ENCODE measurements at regions not wholly inside any gene's neighbourhood (a gene's known extent, or its start where the extent isn't known, plus 50 kb on each side); places are given as distances from the start of the nearest gene placed in this dataset.

- intact Hi-C loops (cut with DNase I), result no loop called here
- no peak overlapping the region for H3K4me3 ChIP-seq
- H3K9me3 ChIP-seq, result no peaks in the 10 kb centered on the region
- no peak for DNase-seq (ENCODE audit: low spot score in 2 of 2)
- H3K4me1 ChIP-seq, result no peaks in the 10 kb centered on the region
- H3K27me3 ChIP-seq, result no peaks in the 10 kb centered on the region
- TF ChIP-seq, protein P1, sequence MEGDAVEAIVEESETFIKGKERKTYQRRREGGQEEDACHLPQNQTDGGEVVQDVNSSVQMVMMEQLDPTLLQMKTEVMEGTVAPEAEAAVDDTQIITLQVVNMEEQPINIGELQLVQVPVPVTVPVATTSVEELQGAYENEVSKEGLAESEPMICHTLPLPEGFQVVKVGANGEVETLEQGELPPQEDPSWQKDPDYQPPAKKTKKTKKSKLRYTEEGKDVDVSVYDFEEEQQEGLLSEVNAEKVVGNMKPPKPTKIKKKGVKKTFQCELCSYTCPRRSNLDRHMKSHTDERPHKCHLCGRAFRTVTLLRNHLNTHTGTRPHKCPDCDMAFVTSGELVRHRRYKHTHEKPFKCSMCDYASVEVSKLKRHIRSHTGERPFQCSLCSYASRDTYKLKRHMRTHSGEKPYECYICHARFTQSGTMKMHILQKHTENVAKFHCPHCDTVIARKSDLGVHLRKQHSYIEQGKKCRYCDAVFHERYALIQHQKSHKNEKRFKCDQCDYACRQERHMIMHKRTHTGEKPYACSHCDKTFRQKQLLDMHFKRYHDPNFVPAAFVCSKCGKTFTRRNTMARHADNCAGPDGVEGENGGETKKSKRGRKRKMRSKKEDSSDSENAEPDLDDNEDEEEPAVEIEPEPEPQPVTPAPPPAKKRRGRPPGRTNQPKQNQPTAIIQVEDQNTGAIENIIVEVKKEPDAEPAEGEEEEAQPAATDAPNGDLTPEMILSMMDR (IDR thresholded peaks at IDR 0.05), result no peak
- no peak overlapping the region for H3K27ac ChIP-seq
- no peaks in the 10 kb centered on the region for H3K36me3 ChIP-seq
Measured at GRCh38 chr5:145222622-145223021, 612.5 kb downstream of the PRELID2 start.

DNA sequence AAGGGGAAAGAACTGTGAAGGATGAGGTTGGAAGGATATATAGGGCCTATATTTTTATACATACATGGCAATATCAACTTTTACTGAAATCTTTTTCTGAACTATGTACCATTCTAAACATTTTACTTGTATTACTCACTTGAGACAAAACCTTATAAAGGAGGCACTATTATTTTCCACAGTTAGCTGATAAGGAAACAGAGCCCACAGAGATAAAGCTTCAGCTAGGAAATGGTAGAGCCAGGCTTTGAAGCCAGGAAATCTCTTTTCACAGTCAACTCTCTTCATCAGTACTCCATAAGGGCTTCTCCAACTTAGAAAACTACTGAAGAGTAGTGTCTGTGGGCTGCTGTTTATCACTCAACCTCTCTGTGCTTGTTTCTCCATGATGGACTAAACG, 613.7 kb downstream of the PRELID2 start:
- Histone ChIP-seq H3K36me3 (no peaks in the 10 kb centered on the region), H3K27ac (no peak overlapping the region), H3K9me3 (no peaks in the 10 kb centered on the region), H3K4me3 (no peak overlapping the region), H3K4me1 (no peaks in the 10 kb centered on the region), H3K27me3 (no peaks in the 10 kb centered on the region)
- DNase-seq (ENCODE audit: low spot score in 2 of 2), result no peak
- TF ChIP-seq, protein P1 (IDR thresholded peaks at IDR 0.05), result no peak
- intact Hi-C loops (cut with DNase I), result no loop called here

- no peaks in the 10 kb centered on the region for H3K4me1 ChIP-seq
- TF ChIP-seq, protein P1 (IDR thresholded peaks at IDR 0.05), result no peak
- no peaks in the 10 kb centered on the region for H3K27me3 ChIP-seq
- intact Hi-C loops (cut with DNase I), result no loop called here
- no peak for DNase-seq (ENCODE audit: low spot score in 2 of 2)
- no peaks in the 10 kb centered on the region for H3K36me3 ChIP-seq
- H3K9me3 ChIP-seq, result no peaks in the 10 kb centered on the region
- no peak overlapping the region for H3K27ac ChIP-seq
- no peak overlapping the region for H3K4me3 ChIP-seq
Measured at GRCh38 chr5:145220481-145220880, 614.7 kb downstream of the PRELID2 start.

GRCh38 chr5:145218982-145219381, 616.2 kb downstream of the PRELID2 start:
- Histone ChIP-seq H3K4me3 (no peak overlapping the region), H3K9me3 (no peaks in the 10 kb centered on the region), H3K4me1 (no peaks in the 10 kb centered on the region), H3K27ac (no peak overlapping the region), H3K27me3 (no peaks in the 10 kb centered on the region), H3K36me3 (no peaks in the 10 kb centered on the region)
- no peak for DNase-seq (ENCODE audit: low spot score in 2 of 2)
- TF ChIP-seq, protein P1 (IDR thresholded peaks at IDR 0.05), result no peak
- intact Hi-C loops (cut with DNase I), result no loop called here

GRCh38 chr5:145218019-145218418, 617.1 kb downstream of the PRELID2 start:
- H3K4me1 ChIP-seq, result no peaks in the 10 kb centered on the region
- intact Hi-C loops (cut with DNase I), result no loop called here
- no peaks in the 10 kb centered on the region for H3K36me3 ChIP-seq
- no peak overlapping the region for H3K27ac ChIP-seq
- no peak for DNase-seq (ENCODE audit: low spot score in 2 of 2)
- H3K4me3 ChIP-seq, result no peak overlapping the region
- TF ChIP-seq, protein P1 (IDR thresholded peaks at IDR 0.05), result no peak
- H3K9me3 ChIP-seq, result peaks cover 0 to 2% of the 10 kb centered on the region in 2 donors
- H3K27me3 ChIP-seq, result no peaks in the 10 kb centered on the region

GRCh38 chr5:145210020-145210419, 625.1 kb downstream of the PRELID2 start:
- H3K9me3 ChIP-seq, result peaks cover 0 to 5% of the 10 kb centered on the region in 2 donors
- H3K36me3 ChIP-seq, result no peaks in the 10 kb centered on the region
- no peaks in the 10 kb centered on the region for H3K27me3 ChIP-seq
- TF ChIP-seq, protein P1 (IDR thresholded peaks at IDR 0.05), result no peak
- no peaks in the 10 kb centered on the region for H3K4me1 ChIP-seq
- intact Hi-C loops (cut with DNase I), result no loop called here
- no peak overlapping the region for H3K27ac ChIP-seq
- no peak for DNase-seq (ENCODE audit: low spot score in 2 of 2)
- H3K4me3 ChIP-seq, result no peak overlapping the region

Data from ascending aorta (tissue), 2 donors.